ENCODE measurements at regions not wholly inside any gene's neighbourhood (a gene's known extent, or its start where the extent isn't known, plus 50 kb on each side); places are given as distances from the start of the nearest gene placed in this dataset.

- Histone ChIP-seq H3K27me3 (no peaks in the 10 kb centered on the region), H3K4me3 (no peak overlapping the region), H3K9me3 (no peaks in the 10 kb centered on the region), H3K4me1 (peaks cover 0 to 15% of the 10 kb centered on the region in 2 donors), H3K27ac (peak overlapping the region; percentile 8 to 31), H3K36me3 (no peaks in the 10 kb centered on the region)
- TF ChIP-seq, protein P1, sequence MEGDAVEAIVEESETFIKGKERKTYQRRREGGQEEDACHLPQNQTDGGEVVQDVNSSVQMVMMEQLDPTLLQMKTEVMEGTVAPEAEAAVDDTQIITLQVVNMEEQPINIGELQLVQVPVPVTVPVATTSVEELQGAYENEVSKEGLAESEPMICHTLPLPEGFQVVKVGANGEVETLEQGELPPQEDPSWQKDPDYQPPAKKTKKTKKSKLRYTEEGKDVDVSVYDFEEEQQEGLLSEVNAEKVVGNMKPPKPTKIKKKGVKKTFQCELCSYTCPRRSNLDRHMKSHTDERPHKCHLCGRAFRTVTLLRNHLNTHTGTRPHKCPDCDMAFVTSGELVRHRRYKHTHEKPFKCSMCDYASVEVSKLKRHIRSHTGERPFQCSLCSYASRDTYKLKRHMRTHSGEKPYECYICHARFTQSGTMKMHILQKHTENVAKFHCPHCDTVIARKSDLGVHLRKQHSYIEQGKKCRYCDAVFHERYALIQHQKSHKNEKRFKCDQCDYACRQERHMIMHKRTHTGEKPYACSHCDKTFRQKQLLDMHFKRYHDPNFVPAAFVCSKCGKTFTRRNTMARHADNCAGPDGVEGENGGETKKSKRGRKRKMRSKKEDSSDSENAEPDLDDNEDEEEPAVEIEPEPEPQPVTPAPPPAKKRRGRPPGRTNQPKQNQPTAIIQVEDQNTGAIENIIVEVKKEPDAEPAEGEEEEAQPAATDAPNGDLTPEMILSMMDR (IDR thresholded peaks at IDR 0.05) = no peak
- intact Hi-C loops (cut with DNase I) = loop anchor here (5.0 to 10.0 kb wide), 2 partner anchors 321 to 572 kb away; partner anchors contain the start of gene RND3
- DNase-seq (ENCODE audit: low spot score in 2 of 2) = no peak
These were observed 321.0 kb downstream of the RND3 start for GRCh38 chr2:150166313-150167051.

DNA sequence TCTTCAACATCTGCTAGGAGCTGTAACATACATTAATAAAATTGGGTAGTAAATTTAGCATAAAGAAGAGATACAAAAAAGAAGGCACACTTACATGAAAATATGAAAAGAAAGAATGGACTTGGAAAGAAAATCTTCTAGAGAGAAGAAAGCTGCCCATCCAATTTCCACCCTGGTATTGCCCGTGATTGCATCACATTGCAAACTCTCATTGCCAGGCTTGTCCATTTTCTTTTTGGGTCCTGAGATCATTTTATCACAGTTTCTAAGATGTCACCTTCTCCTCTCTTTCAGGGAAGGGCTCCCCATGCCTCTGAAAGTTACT lies 321.5 kb downstream of the RND3 start:
- H3K27me3 ChIP-seq = no peaks in the 10 kb centered on the region
- no peaks in the 10 kb centered on the region for H3K9me3 ChIP-seq
- H3K4me1 ChIP-seq = peaks cover 0 to 15% of the 10 kb centered on the region in 2 donors
- DNase-seq (ENCODE audit: low spot score in 2 of 2) = no peak
- H3K27ac ChIP-seq = peak overlapping the region; percentile 8 to 31
- no peak overlapping the region for H3K4me3 ChIP-seq
- intact Hi-C loops (cut with DNase I) = loop anchor here (5.0 to 10.0 kb wide), 2 partner anchors 321 to 571 kb away; partner anchors contain the start of gene RND3
- H3K36me3 ChIP-seq = no peaks in the 10 kb centered on the region
- TF ChIP-seq, protein P1 (IDR thresholded peaks at IDR 0.05) = no peak

- intact Hi-C loops (cut with DNase I) = loop anchor here (5.0 to 10.0 kb wide), 2 partner anchors 322 to 571 kb away; partner anchors contain the start of gene RND3
- Histone ChIP-seq H3K36me3 (no peaks in the 10 kb centered on the region), H3K4me1 (peaks cover 0 to 15% of the 10 kb centered on the region in 2 donors), H3K27ac (no peak overlapping the region), H3K4me3 (no peak overlapping the region), H3K27me3 (no peaks in the 10 kb centered on the region), H3K9me3 (no peaks in the 10 kb centered on the region)
- TF ChIP-seq, protein P1 (IDR thresholded peaks at IDR 0.05) = no peak
- no peak for DNase-seq (ENCODE audit: low spot score in 2 of 2)
These were observed 322.0 kb downstream of the RND3 start for GRCh38 chr2:150165442-150165841.

DNA sequence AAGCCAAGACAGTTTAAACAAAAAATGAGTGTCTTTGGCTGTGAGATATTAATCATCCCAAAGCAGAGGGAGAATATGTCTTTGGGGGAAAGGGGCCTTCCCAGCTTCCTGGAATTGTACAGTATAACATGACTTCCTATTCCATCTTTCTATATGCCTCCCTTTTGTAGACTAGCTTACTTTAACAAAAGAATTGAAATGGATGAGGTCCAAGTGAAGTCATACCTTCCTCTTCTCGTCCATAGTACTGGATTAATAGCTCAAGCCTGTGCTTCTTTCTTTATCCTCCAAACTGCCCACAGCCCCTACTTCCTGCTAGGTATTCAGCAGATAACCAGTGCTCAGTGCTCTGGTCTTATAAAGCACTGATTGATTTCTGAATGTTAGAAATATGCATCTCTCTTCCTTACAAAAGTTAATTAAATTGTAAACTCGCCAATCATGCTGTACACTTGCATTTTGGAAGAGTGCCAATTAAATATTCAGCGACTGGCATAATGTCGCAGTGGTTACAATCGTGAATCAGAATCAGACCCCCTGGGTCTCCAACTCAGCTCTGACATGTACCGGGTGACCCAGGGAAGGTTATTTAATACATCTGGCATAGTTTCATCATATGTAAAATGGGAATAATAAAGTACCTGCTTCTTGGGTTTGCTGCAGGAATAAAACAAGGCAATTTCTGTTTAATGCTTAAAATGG lies 325.1 kb downstream of the RND3 start:
- H3K27ac ChIP-seq = no peak overlapping the region
- no peaks in the 10 kb centered on the region for H3K27me3 ChIP-seq
- H3K36me3 ChIP-seq = no peaks in the 10 kb centered on the region
- no peak overlapping the region for H3K4me3 ChIP-seq
- no peaks in the 10 kb centered on the region for H3K9me3 ChIP-seq
- TF ChIP-seq, protein P1 (IDR thresholded peaks at IDR 0.05) = no peak
- intact Hi-C loops (cut with DNase I) = loop anchor here (10.0 kb wide), 1 partner anchor 568 kb away; no protein-coding TSS in a partner anchor
- DNase-seq (ENCODE audit: low spot score in 2 of 2) = no peak
- H3K4me1 ChIP-seq = peaks cover 0 to 10% of the 10 kb centered on the region in 2 donors

DNA sequence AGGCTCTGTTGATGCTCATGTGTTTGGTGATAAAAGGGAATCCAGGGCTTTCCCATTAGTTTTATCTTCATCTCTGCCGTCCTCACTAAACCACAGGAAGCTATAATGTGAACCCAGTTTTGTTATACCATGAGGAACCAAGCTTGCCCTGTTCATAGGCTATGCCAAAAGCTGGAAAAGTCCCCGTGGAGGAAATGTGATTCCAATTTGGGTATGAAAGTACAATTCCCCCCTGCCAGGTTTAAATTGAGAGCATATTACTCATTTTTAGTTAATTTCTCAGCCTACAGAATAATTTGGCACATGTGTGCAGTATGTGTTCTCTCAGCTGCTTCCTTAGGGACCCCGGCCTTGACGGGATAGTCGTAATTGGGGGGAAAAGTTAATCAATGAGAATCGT lies 327.4 kb downstream of the RND3 start:
- DNase-seq (ENCODE audit: low spot score in 2 of 2) = no peak
- Histone ChIP-seq H3K27me3 (no peaks in the 10 kb centered on the region), H3K27ac (no peak overlapping the region), H3K4me1 (no peaks in the 10 kb centered on the region), H3K9me3 (no peaks in the 10 kb centered on the region), H3K36me3 (no peaks in the 10 kb centered on the region), H3K4me3 (no peak overlapping the region)
- intact Hi-C loops (cut with DNase I) = loop anchor here (10.0 kb wide), 1 partner anchor 565 kb away; no protein-coding TSS in a partner anchor
- TF ChIP-seq, protein P1 (IDR thresholded peaks at IDR 0.05) = no peak
